ENCODE measurements at regions not wholly inside any gene's neighbourhood (a gene's known extent, or its start where the extent isn't known, plus 50 kb on each side); places are given as distances from the start of the nearest gene placed in this dataset.

GRCh38 chr22:48658246-48658645 lies 1169.4 kb downstream of the BRD1 start:
- Histone ChIP-seq H3K4me1 (ENCODE audit: control insufficient read depth, insufficient read depth, low read length) (no peaks in the 10 kb centered on the region), H3K27ac (ENCODE audit: extremely low read depth, low read depth, low read length) (no peak overlapping the region), H3K9me3 (ENCODE audit: control insufficient read depth, insufficient read depth, low read depth, low read length) (no peaks in the 10 kb centered on the region), H3K36me3 (ENCODE audit: control insufficient read depth in 2 of 2, insufficient read depth in 1 of 2, low read length in 2 of 2) (no peaks in the 10 kb centered on the region), H3K4me3 (ENCODE audit: low read depth, low read length) (no peak overlapping the region)
- ChIA-PET CTCF (interaction anchor here (0.6 kb wide), 1 partner anchor 117 kb away, joined by 3 read pairs; no protein-coding TSS in a partner anchor), POLR2A (no interaction called here)
- TF ChIP-seq ZBTB49 (tag by site-specific recombination; IDR thresholded peaks at IDR 0.05; ENCODE audit: low read depth) (no peak), PATZ1 (tag by site-specific recombination; IDR thresholded peaks at IDR 0.05) (no peak), HOXD13 (CRISPR knock-in tag; IDR thresholded peaks at IDR 0.05; ENCODE audit: borderline replicate concordance) (no peak)

- Histone ChIP-seq H3K36me3 (ENCODE audit: control insufficient read depth in 2 of 2, insufficient read depth in 1 of 2, low read length in 2 of 2) (no peaks in the 10 kb centered on the region), H3K4me3 (ENCODE audit: low read depth, low read length) (no peak overlapping the region), H3K9me3 (ENCODE audit: control insufficient read depth, insufficient read depth, low read depth, low read length) (no peaks in the 10 kb centered on the region), H3K27ac (ENCODE audit: extremely low read depth, low read depth, low read length) (no peak overlapping the region), H3K4me1 (ENCODE audit: control insufficient read depth, insufficient read depth, low read length) (no peaks in the 10 kb centered on the region)
- POLR2A ChIA-PET = no interaction called here
- no peak for TF ChIP-seq ZNF23 (tag by site-specific recombination; IDR thresholded peaks at IDR 0.05; ENCODE audit: borderline replicate concordance)
- no peak for TF ChIP-seq ZNF707 (tag by site-specific recombination; IDR thresholded peaks at IDR 0.05)
- TF ChIP-seq ZFP37 (tag by site-specific recombination; IDR thresholded peaks at IDR 0.05) = no peak
- TF ChIP-seq ZNF677 (tag by site-specific recombination; IDR thresholded peaks at IDR 0.05) = no peak
- no peak for TF ChIP-seq ZNF555 (tag by site-specific recombination; conservative IDR thresholded peaks at IDR 0.05)
- TF ChIP-seq ZNF76 (tag by site-specific recombination; IDR thresholded peaks at IDR 0.05; ENCODE audit: borderline replicate concordance, low read depth) = no peak
- TF ChIP-seq ZNF785 (tag by site-specific recombination; IDR thresholded peaks at IDR 0.05) = no peak
- no peak for TF ChIP-seq ZNF658 (tag by site-specific recombination; IDR thresholded peaks at IDR 0.05)
- no peak for TF ChIP-seq ZNF138 (tag by site-specific recombination; IDR thresholded peaks at IDR 0.05; ENCODE audit: borderline replicate concordance)
- no peak for TF ChIP-seq ZNF513 (tag by site-specific recombination; IDR thresholded peaks at IDR 0.05)
- TF ChIP-seq ZNF548 (tag by site-specific recombination; IDR thresholded peaks at IDR 0.05) = no peak
- TF ChIP-seq ZNF654 (tag by site-specific recombination; IDR thresholded peaks at IDR 0.05; ENCODE audit: low read depth) = no peak
- no peak for TF ChIP-seq MEIS1 (CRISPR knock-in tag; IDR thresholded peaks at IDR 0.05; ENCODE audit: borderline replicate concordance)
- no peak for TF ChIP-seq ZNF354C (tag by site-specific recombination; IDR thresholded peaks at IDR 0.05; ENCODE audit: borderline replicate concordance, low read depth)
- TF ChIP-seq ZNF510 (tag by site-specific recombination; IDR thresholded peaks at IDR 0.05; ENCODE audit: insufficient replicate concordance) = no peak
- TF ChIP-seq ZFHX2 (tag by site-specific recombination; conservative IDR thresholded peaks at IDR 0.05) = no peak
- CTCF ChIA-PET = no interaction called here
These were observed 1173.2 kb downstream of the BRD1 start for GRCh38 chr22:48654492-48654891.
